C4-2B (cell line): ENCODE measurements at regions not wholly inside any gene's neighbourhood (a gene's known extent, or its start where the extent isn't known, plus 50 kb on each side); places are given as distances from the start of the nearest gene placed in this dataset.

Experiments used
- ZFX ChIP-seq: fragments of 450-650 bp; IDR thresholded peaks from 2 replicates; pipeline ENCODE4 v1.6.1; 2017
- TF ChIP-seq, protein P1 (sequence below): fragments of 450-650 bp; conservative IDR thresholded peaks from 2 replicates; pipeline ENCODE4 v1.5.1; 2017; ENCODE audit warnings: mild to moderate bottlenecking

DNA sequence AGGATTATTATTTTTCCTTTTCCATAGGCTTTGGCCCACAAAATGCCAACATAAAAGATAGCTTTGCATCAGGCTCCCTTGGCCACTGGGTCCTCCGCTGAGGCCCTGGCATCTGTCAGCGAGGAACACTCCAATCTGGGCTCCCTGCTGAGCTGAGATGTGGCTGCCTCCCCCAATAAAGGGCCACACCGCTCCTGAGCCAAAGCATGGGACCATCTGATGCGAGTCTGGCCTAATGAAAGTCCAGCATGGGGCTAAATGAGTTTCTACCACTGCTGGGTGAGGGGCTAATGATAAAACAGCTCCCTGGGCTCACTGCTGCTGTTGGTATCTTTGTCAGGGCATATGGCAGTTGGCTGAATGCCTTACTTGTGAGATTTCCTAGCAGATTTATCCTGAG is 817.5 kb upstream of the SLC35B3 start:
- TF ChIP-seq, protein P1, sequence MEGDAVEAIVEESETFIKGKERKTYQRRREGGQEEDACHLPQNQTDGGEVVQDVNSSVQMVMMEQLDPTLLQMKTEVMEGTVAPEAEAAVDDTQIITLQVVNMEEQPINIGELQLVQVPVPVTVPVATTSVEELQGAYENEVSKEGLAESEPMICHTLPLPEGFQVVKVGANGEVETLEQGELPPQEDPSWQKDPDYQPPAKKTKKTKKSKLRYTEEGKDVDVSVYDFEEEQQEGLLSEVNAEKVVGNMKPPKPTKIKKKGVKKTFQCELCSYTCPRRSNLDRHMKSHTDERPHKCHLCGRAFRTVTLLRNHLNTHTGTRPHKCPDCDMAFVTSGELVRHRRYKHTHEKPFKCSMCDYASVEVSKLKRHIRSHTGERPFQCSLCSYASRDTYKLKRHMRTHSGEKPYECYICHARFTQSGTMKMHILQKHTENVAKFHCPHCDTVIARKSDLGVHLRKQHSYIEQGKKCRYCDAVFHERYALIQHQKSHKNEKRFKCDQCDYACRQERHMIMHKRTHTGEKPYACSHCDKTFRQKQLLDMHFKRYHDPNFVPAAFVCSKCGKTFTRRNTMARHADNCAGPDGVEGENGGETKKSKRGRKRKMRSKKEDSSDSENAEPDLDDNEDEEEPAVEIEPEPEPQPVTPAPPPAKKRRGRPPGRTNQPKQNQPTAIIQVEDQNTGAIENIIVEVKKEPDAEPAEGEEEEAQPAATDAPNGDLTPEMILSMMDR: no peak
- no peak for TF ChIP-seq ZFX
